Hepatocyte (in vitro differentiated cells): ENCODE measurements at regions not wholly inside any gene's neighbourhood (a gene's known extent, or its start where the extent isn't known, plus 50 kb on each side); places are given as distances from the start of the nearest gene placed in this dataset.

Experiments
- CTCF ChIP-seq: fragments of 200-600 bp; sonication (generic); IDR thresholded peaks from 2 replicates; pipeline ENCODE4 v1.5.1; 2016; ENCODE audit warnings: antibody characterized with exemption, mild to moderate bottlenecking; ENCODE audit not compliant: poor library complexity
- EZH2 ChIP-seq: fragments of 200-600 bp; sonication (generic); IDR thresholded peaks from 2 replicates; pipeline ENCODE4 v1.6.1; 2016; ENCODE audit warnings: antibody characterized with exemption, mild to moderate bottlenecking, borderline replicate concordance

GRCh38 chr12:82099216-82099615 is 259.0 kb downstream of the CCDC59 start:
- TF ChIP-seq CTCF: no peak
- no peak for TF ChIP-seq EZH2
